PC-9 (cell line): ENCODE measurements at regions not wholly inside any gene's neighbourhood (a gene's known extent, or its start where the extent isn't known, plus 50 kb on each side); places are given as distances from the start of the nearest gene placed in this dataset.

Experiments
- BruUV-seq: library from RNA; stranded (reverse); fragments of 400-500 nt; replicated peaks from 2 replicates; lab custom pipeline; 2021; lab: Mats Ljungman, UMichigan
- CTCF ChIA-PET: fragments of 300-600 bp; sonication (Branson Sonifier 250); formaldehyde crosslinking; loops from one replicate; lab custom pipeline; 2022; ENCODE audit warnings: antibody characterized with exemption; lab: Charles Lee
- POLR2A ChIA-PET: fragments of 300-600 bp; sonication (Branson Sonifier 250); formaldehyde crosslinking; loops from one replicate; lab custom pipeline; 2022; ENCODE audit warnings: antibody characterized with exemption; ENCODE audit not compliant: unreplicated experiment; lab: Charles Lee
- DNase-seq, 2 experiments: peaks; one replicate each; pipeline versions ENCODE4 v3.0.0 to v3.0.0-alpha.2; 2015 to 2022; ENCODE audit warnings: mixed read lengths in 1 of 2
- H2AFZ ChIP-seq: fragments of 200-600 bp; sonication (generic); 2 replicates; pipeline ENCODE4 v1.8.1; 2017; ENCODE audit warnings: antibody characterized with exemption
- H3F3A ChIP-seq: fragments of 200-600 bp; sonication (generic); 2 replicates; pipeline ENCODE4 v1.8.1; 2017; ENCODE audit warnings: antibody characterized with exemption, mild to moderate bottlenecking, low read depth; ENCODE audit not compliant: insufficient read depth
- H3K27ac ChIP-seq: fragments of 200-600 bp; sonication (generic); 2 replicates; pipeline ENCODE4 v1.6.1; 2016; ENCODE audit warnings: mixed run types
- H3K27me3 ChIP-seq: fragments of 200-600 bp; sonication (generic); 2 replicates; pipeline ENCODE4 v1.6.1; 2016; ENCODE audit warnings: low read depth, mixed run types; ENCODE audit not compliant: insufficient read depth
- H3K36me3 ChIP-seq: fragments of 200-600 bp; sonication (generic); 2 replicates; pipeline ENCODE4 v1.6.1; 2016; ENCODE audit warnings: low read depth, mixed run types
- H3K4me1 ChIP-seq: fragments of 200-600 bp; sonication (generic); replicated peaks from 2 replicates; pipeline ENCODE4 v1.6.1; 2016; ENCODE audit warnings: mixed run types; ENCODE audit not compliant: insufficient read depth
- H3K4me2 ChIP-seq: fragments of 200-600 bp; sonication (generic); 2 replicates; pipeline ENCODE4 v1.6.1; 2017; ENCODE audit warnings: mixed run types
- H3K4me3 ChIP-seq: fragments of 200-600 bp; sonication (generic); 2 replicates; pipeline ENCODE4 v1.6.1; 2016; ENCODE audit warnings: mixed run types
- H3K79me2 ChIP-seq: fragments of 200-600 bp; sonication (generic); 2 replicates; pipeline ENCODE4 v1.6.1; 2017; ENCODE audit warnings: low read depth, mixed run types
- H3K9me2 ChIP-seq: fragments of 200-600 bp; sonication (generic); 2 replicates; pipeline ENCODE4 v1.8.1; 2017; ENCODE audit warnings: mild to moderate bottlenecking; ENCODE audit not compliant: insufficient read depth
- H3K9me3 ChIP-seq: fragments of 200-600 bp; sonication (generic); 2 replicates; pipeline ENCODE4 v1.8.1; 2016; ENCODE audit warnings: low read depth; ENCODE audit not compliant: insufficient read depth
- H4K20me1 ChIP-seq: fragments of 200-600 bp; sonication (generic); 2 replicates; pipeline ENCODE4 v1.8.1; 2017; ENCODE audit not compliant: insufficient read depth
- CTCF ChIP-seq: fragments of 200-600 bp; sonication (generic); conservative IDR thresholded peaks from 2 replicates; pipeline ENCODE4 v1.6.1; 2017; ENCODE audit warnings: mixed run types, antibody characterized with exemption, mild to moderate bottlenecking, moderate library complexity
- EZH2 ChIP-seq: fragments of 200-600 bp; sonication (generic); IDR thresholded peaks from 2 replicates; pipeline ENCODE4 v1.8.0; 2017; ENCODE audit warnings: antibody characterized with exemption, low read depth
- intact Hi-C: fragments of 100-400 bp; cut with micrococcal nuclease; formaldehyde crosslinking; loops from one replicate; pipeline ENCODE4 v1.10.0; 2022; ENCODE audit not compliant: unreplicated experiment

GRCh38 chr5:175123542-175123941, 320.4 kb downstream of the DRD1 start:
- POLR2A ChIA-PET, result no interaction called here
- no peaks in the 10 kb centered on the region for H3K9me3 ChIP-seq
- no peaks in the 10 kb centered on the region for H3K4me1 ChIP-seq
- peak in 1 of 2 experiments; percentile 36 for DNase-seq
- H4K20me1 ChIP-seq, result no peaks in the 10 kb centered on the region
- no peaks in the 10 kb centered on the region for H3K9me2 ChIP-seq
- H2AFZ ChIP-seq, result no peak overlapping the region
- TF ChIP-seq CTCF, result no peak
- TF ChIP-seq EZH2, result no peak
- H3K27ac ChIP-seq, result no peak overlapping the region
- H3K36me3 ChIP-seq, result no peaks in the 10 kb centered on the region
- no peak overlapping the region for H3K4me2 ChIP-seq
- intact Hi-C loops, result no loop called here
- no peaks in the 10 kb centered on the region for H3F3A ChIP-seq
- H3K79me2 ChIP-seq, result no peaks in the 10 kb centered on the region
- H3K4me3 ChIP-seq, result no peak overlapping the region
- CTCF ChIA-PET, result no interaction called here
- BruUV-seq, result no TSS peak
- H3K27me3 ChIP-seq, result no peaks in the 10 kb centered on the region; the same call in 1 of the 2 replicates

- Histone ChIP-seq H3K4me2 (no peak overlapping the region), H3K9me2 (no peaks in the 10 kb centered on the region), H3K9me3 (no peaks in the 10 kb centered on the region), H3K79me2 (no peaks in the 10 kb centered on the region), H3K36me3 (no peaks in the 10 kb centered on the region), H3K27ac (no peak overlapping the region), H3K27me3 (no peaks in the 10 kb centered on the region; the same call in none of the 2 replicates), H2AFZ (no peak overlapping the region), H4K20me1 (no peaks in the 10 kb centered on the region), H3K4me1 (no peaks in the 10 kb centered on the region), H3K4me3 (no peak overlapping the region), H3F3A (no peaks in the 10 kb centered on the region)
- TF ChIP-seq EZH2, result no peak
- TF ChIP-seq CTCF, result no peak
- CTCF ChIA-PET, result no interaction called here
- intact Hi-C loops, result no loop called here
- BruUV-seq, result no TSS peak
- DNase-seq, result no peak
- POLR2A ChIA-PET, result no interaction called here
Measured at GRCh38 chr5:175121457-175121856, 322.5 kb downstream of the DRD1 start.

DNA sequence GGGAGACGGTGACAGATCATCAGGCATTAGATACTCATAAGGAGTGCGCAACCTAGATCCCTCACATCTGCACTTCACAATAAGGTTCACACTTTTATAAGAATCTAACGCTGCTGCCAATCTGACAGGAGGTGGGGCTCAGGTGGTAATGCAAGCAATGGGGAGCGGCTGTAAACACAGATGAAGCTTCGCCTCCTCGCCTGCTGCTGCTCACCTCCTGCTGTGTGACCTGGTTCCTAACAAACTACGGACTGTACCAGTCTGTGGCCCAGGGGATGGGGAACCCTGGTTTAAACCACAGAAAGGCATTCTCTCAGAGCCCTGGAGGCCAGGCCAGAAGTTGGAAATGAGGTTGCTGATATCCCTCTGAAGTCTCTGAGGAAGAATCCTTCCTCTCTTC, 323.6 kb downstream of the DRD1 start:
- no peaks in the 10 kb centered on the region for H3K79me2 ChIP-seq
- H3K27me3 ChIP-seq, result peaks cover 3% of the 10 kb centered on the region
- no peaks in the 10 kb centered on the region for H4K20me1 ChIP-seq
- no peaks in the 10 kb centered on the region for H3K9me3 ChIP-seq
- no peak overlapping the region for H3K27ac ChIP-seq
- no peaks in the 10 kb centered on the region for H3K9me2 ChIP-seq
- ChIA-PET POLR2A (no interaction called here), CTCF (no interaction called here)
- no peaks in the 10 kb centered on the region for H3K4me1 ChIP-seq
- no peak overlapping the region for H3K4me2 ChIP-seq
- no TSS peak for BruUV-seq
- no peak for TF ChIP-seq CTCF
- no peak for TF ChIP-seq EZH2
- intact Hi-C loops, result no loop called here
- no peak overlapping the region for H3K4me3 ChIP-seq
- DNase-seq, result no peak
- H3F3A ChIP-seq, result no peaks in the 10 kb centered on the region
- no peaks in the 10 kb centered on the region for H3K36me3 ChIP-seq
- H2AFZ ChIP-seq, result no peak overlapping the region
